Stomach (tissue), 8 donors: ENCODE measurements at regions not wholly inside any gene's neighbourhood (a gene's known extent, or its start where the extent isn't known, plus 50 kb on each side); places are given as distances from the start of the nearest gene placed in this dataset.
"Not testable (repeated sequence)": the region's sequence is repeated elsewhere in the genome, so short reads cannot be mapped to it uniquely, and the experiment has no call there.

ENCODE experiments used
- DNase-seq, 2 donors: peaks; one replicate each; pipeline versions ENCODE4 v3.0.0 to v3.0.0-alpha.2; 2013 to 2019
- H3K27ac ChIP-seq, 5 donors: fragments of 200-600 bp in 4 of 5; sonication (generic) in 4 of 5; one replicate each; pipeline ENCODE4 v1.5.1; 2013 to 2019; ENCODE audit warnings: mild to moderate bottlenecking in 1 of 5, moderate library complexity in 1 of 5
- H3K27me3 ChIP-seq, 3 donors: fragments of 200-600 bp; sonication (generic); one replicate each; pipeline ENCODE4 v1.5.1; 2017 to 2019; ENCODE audit warnings: mixed run types in 1 of 3
- H3K36me3 ChIP-seq, 4 donors: fragments of 200-600 bp; sonication (generic); 1 replicate in 3 of 4; 2 replicates in 1 of 4; pipeline ENCODE4 v1.5.1; 2016 to 2019
- H3K4me1 ChIP-seq, 4 donors: fragments of 200-600 bp; sonication (generic); one replicate each; pipeline ENCODE4 v1.5.1; 2016 to 2019
- H3K4me3 ChIP-seq, 4 donors: fragments of 200-600 bp; sonication (generic) in 3 of 4; one replicate each; pipeline ENCODE4 v1.5.1; 2016 to 2019; ENCODE audit warnings: mild to moderate bottlenecking in 1 of 4
- H3K9me3 ChIP-seq, 4 donors: fragments of 200-600 bp; sonication (generic); one replicate each; pipeline ENCODE4 v1.5.1; 2016 to 2019
- EP300 ChIP-seq: sonication (generic); formaldehyde crosslinking; IDR thresholded peaks from one replicate; pipeline ENCODE4 v1.6.1; 2017; ENCODE audit warnings: antibody characterized with exemption
- POLR2A ChIP-seq, 4 donors: fragments of 450-650 bp; IDR thresholded peaks; one replicate each; pipeline ENCODE4 v1.6.1; 2016; ENCODE audit warnings: antibody characterized with exemption in 4 of 4, control low read depth in 2 of 4, mild to moderate bottlenecking in 1 of 4, moderate library complexity in 1 of 4
- POLR2AphosphoS5 ChIP-seq, 3 donors: sonication (generic); formaldehyde crosslinking; IDR thresholded peaks; one replicate each; pipeline ENCODE4 v1.6.1; 2016; ENCODE audit warnings: antibody characterized with exemption in 3 of 3
- WGBS, 5 donors: extraction: QIAGEN DNeasy Blood & Tissue Kit in 3 of 5; methylation state at CpG; one replicate each; pipeline versions ENCODE4 v1.1.5 to v1.1.7; 2013 to 2018; 5-methylcytosine and 5-hydroxymethylcytosine counted together
- intact Hi-C: fragments of 100-400 bp; cut with DNase I; formaldehyde crosslinking; loops from one replicate; pipeline ENCODE4 v1.15.1; 2023; ENCODE audit warnings: low total_unique reads
- TF ChIP-seq, protein P1 (sequence below), 7 experiments: fragments of 450-650 bp in 4 of 7; fragments of 200-600 bp in 3 of 7; sonication (generic) in 3 of 7; IDR thresholded peaks; one replicate each; pipeline ENCODE4 v1.5.1; 2016 to 2019; ENCODE audit warnings: antibody characterized with exemption in 7 of 7, control low read depth in 2 of 7, mild to moderate bottlenecking in 1 of 7
- donor health status: healthy with polysubstance abuse.
- donor health status: Bipolar disorder and iron deficiency.
- donor health status: healthy.

- intact Hi-C loops = no loop called here
- Histone ChIP-seq H3K4me3 (no peak overlapping the region), H3K36me3 (no peaks in the 10 kb centered on the region), H3K4me1 (no peaks in the 10 kb centered on the region), H3K27ac (no peak overlapping the region), H3K9me3 (peaks cover 0 to 13% (median 5%) of the 10 kb centered on the region in 4 donors), H3K27me3 (no peaks in the 10 kb centered on the region)
- 90 to 95% (median 93%) methylated on average over 7 to 8 of the region's 8 CpGs for WGBS, 5 donors
- no peak for DNase-seq
- TF ChIP-seq, protein P1, sequence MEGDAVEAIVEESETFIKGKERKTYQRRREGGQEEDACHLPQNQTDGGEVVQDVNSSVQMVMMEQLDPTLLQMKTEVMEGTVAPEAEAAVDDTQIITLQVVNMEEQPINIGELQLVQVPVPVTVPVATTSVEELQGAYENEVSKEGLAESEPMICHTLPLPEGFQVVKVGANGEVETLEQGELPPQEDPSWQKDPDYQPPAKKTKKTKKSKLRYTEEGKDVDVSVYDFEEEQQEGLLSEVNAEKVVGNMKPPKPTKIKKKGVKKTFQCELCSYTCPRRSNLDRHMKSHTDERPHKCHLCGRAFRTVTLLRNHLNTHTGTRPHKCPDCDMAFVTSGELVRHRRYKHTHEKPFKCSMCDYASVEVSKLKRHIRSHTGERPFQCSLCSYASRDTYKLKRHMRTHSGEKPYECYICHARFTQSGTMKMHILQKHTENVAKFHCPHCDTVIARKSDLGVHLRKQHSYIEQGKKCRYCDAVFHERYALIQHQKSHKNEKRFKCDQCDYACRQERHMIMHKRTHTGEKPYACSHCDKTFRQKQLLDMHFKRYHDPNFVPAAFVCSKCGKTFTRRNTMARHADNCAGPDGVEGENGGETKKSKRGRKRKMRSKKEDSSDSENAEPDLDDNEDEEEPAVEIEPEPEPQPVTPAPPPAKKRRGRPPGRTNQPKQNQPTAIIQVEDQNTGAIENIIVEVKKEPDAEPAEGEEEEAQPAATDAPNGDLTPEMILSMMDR (IDR thresholded peaks at IDR 0.05) = no peak
- TF ChIP-seq POLR2A (IDR thresholded peaks at IDR 0.05) = no peak
- no peak for TF ChIP-seq POLR2AphosphoS5 (IDR thresholded peaks at IDR 0.05)
- no peak for TF ChIP-seq EP300
Observed at GRCh38 chr6:8619853-8620252, 184.5 kb upstream of the SLC35B3 start.

DNA sequence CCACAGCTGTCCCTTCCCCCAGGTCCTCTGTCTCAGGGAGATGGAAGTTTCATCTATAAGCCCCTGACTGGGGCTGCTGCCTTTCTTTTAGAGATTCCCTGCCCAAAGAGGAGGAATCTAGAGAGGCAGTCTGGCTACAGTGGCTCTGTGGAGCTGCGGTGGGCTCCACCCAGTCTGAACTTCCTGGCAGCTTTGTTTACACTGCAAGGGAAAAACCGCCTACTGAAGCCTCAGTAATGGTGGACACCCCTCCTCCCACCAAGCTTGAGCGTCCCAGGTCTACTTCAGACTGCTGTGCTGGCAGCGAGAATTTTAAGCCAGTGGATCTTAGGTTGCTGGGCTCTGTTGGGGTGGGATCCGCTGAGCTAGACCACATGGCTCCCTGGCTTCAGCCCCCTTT is 184.1 kb upstream of the SLC35B3 start:
- H3K27me3 ChIP-seq, DNase-seq, intact Hi-C loops, H3K27ac ChIP-seq, H3K4me3 ChIP-seq, H3K4me1 ChIP-seq, H3K36me3 ChIP-seq: not testable (repeated sequence)
- WGBS, 5 donors = 50 to 100% (median 53%) methylated on average over 1 to 5 of the region's 5 CpGs
- peaks cover 0 to 13% (median 5%) of the 10 kb centered on the region in 4 donors for H3K9me3 ChIP-seq

GRCh38 chr6:8608737-8609136 is 173.4 kb upstream of the SLC35B3 start:
- intact Hi-C loops = no loop called here
- Histone ChIP-seq H3K36me3 (no peaks in the 10 kb centered on the region), H3K4me3 (no peak overlapping the region), H3K4me1 (no peaks in the 10 kb centered on the region), H3K27ac (no peak overlapping the region), H3K9me3 (no peaks in the 10 kb centered on the region), H3K27me3 (no peaks in the 10 kb centered on the region)
- DNase-seq = no peak
- 72 to 80% (median 75%) methylated on average over 5 of the region's 5 CpGs for WGBS, 5 donors
- no peak for TF ChIP-seq POLR2A (IDR thresholded peaks at IDR 0.05)
- TF ChIP-seq, protein P1 (IDR thresholded peaks at IDR 0.05) = no peak
- no peak for TF ChIP-seq POLR2AphosphoS5 (IDR thresholded peaks at IDR 0.05)
- no peak for TF ChIP-seq EP300

GRCh38 chr6:8589941-8590729 is 154.8 kb upstream of the SLC35B3 start:
- 34 to 38% (median 37%) methylated on average over 7 of the region's 7 CpGs for WGBS, 5 donors
- Histone ChIP-seq H3K4me3 (no peak overlapping the region), H3K4me1 (no peaks in the 10 kb centered on the region), H3K36me3 (no peaks in the 10 kb centered on the region), H3K27ac (no peak overlapping the region), H3K27me3 (no peaks in the 10 kb centered on the region), H3K9me3 (peaks cover 0 to 19% (median 8%) of the 10 kb centered on the region in 4 donors)
- intact Hi-C loops = no loop called here
- peak in 1 of 2 donors; percentile 40 for DNase-seq
- TF ChIP-seq, protein P1 (IDR thresholded peaks at IDR 0.05) = no peak
- TF ChIP-seq POLR2AphosphoS5 (IDR thresholded peaks at IDR 0.05) = no peak
- no peak for TF ChIP-seq EP300
- TF ChIP-seq POLR2A (IDR thresholded peaks at IDR 0.05) = no peak

- intact Hi-C loops = no loop called here
- WGBS, 5 donors = 88 to 100% (median 93%) methylated on average over 1 of the region's 1 CpG
- H3K27ac ChIP-seq = no peak overlapping the region
- H3K27me3 ChIP-seq = no peaks in the 10 kb centered on the region
- no peak overlapping the region for H3K4me3 ChIP-seq
- TF ChIP-seq, protein P1 (IDR thresholded peaks at IDR 0.05) = no peak
- TF ChIP-seq EP300 (no peak), POLR2A (IDR thresholded peaks at IDR 0.05) (no peak), POLR2AphosphoS5 (IDR thresholded peaks at IDR 0.05) (no peak)
- H3K36me3 ChIP-seq = no peaks in the 10 kb centered on the region
- H3K9me3 ChIP-seq = peaks cover 0 to 15% (median 8%) of the 10 kb centered on the region in 4 donors
- no peak for DNase-seq
- H3K4me1 ChIP-seq = no peaks in the 10 kb centered on the region
Observed at GRCh38 chr6:8588176-8588575, 152.8 kb upstream of the SLC35B3 start.
